K562 (cell line): ENCODE measurements at regions not wholly inside any gene's neighbourhood (a gene's known extent, or its start where the extent isn't known, plus 50 kb on each side); places are given as distances from the start of the nearest gene placed in this dataset.

ENCODE experiments used
- ATAC-seq: fragments of 200-7000 bp; cut with Tn5 transposase; 3 replicates; pipeline ENCODE4 v1.9.1; 2020; ENCODE audit warnings: moderate library complexity
- BruUV-seq: library from RNA; stranded (reverse); fragments of 400-500 nt; replicated peaks from 2 replicates; lab custom pipeline; 2021; lab: Mats Ljungman, UMichigan
- CTCF ChIA-PET: fragments of 300-600 bp; formaldehyde crosslinking; extraction: SDS; loops from one replicate; lab custom pipeline; 2021; ENCODE audit warnings: low intra/inter-chr PET ratio; lab: Yijun Ruan, JAX
- POLR2A ChIA-PET: fragments of 300-600, 350-650 bp; sonication (Branson Sonifier 250); formaldehyde crosslinking; extraction: SDS; loops from one replicate; lab custom pipeline; 2021; ENCODE audit warnings: antibody characterized with exemption, inconsistent platforms; lab: Yijun Ruan, JAX
- DNase-seq, 4 experiments: peaks; one replicate each; pipeline versions ENCODE4 v3.0.0 to v3.0.0-alpha.2; 2011 to 2018; ENCODE audit warnings: low spot score in 3 of 4, mixed read lengths in 3 of 4; ENCODE audit errors: extremely low read depth in 1 of 4
- FAIRE-seq: peaks from 2 replicates; lab custom pipeline; 2011; peaks lifted over from hg19 to GRCh38; lab: Jason Lieb, UNC
- H2AFZ ChIP-seq: 2 replicates; pipeline ENCODE4 v1.6.0; 2011; ENCODE audit warnings: low read depth, low read length, control low read depth, inconsistent platforms
- H3K27ac ChIP-seq: fragments of 200-600 bp; 3 replicates; pipeline ENCODE4 v1.8.0; 2011; ENCODE audit warnings: low read depth, mild to moderate bottlenecking, control low read depth, inconsistent platforms, low read length, moderate library complexity, mixed read lengths; ENCODE audit errors: extremely low read depth
- H3K27me3 ChIP-seq, 2 experiments: fragments of 300-600 bp in 1 of 2; 2 replicates in 1 of 2; 3 replicates in 1 of 2; pipeline versions ENCODE4 v1.6.0 to v1.8.0; 2011; ENCODE audit warnings: inconsistent platforms in 2 of 2, low read length in 2 of 2, mild to moderate bottlenecking in 1 of 2, mixed read lengths in 1 of 2, moderate library complexity in 1 of 2; ENCODE audit not compliant: control insufficient read depth in 2 of 2, insufficient read depth in 2 of 2
- H3K36me3 ChIP-seq: fragments of 300-600 bp; 3 replicates; pipeline ENCODE4 v1.8.0; 2011; ENCODE audit warnings: mild to moderate bottlenecking, low read length, inconsistent platforms; ENCODE audit not compliant: control insufficient read depth, insufficient read depth
- H3K4me1 ChIP-seq, 2 experiments: fragments of 200-600 bp in 1 of 2; replicated peaks in 1 of 2; 2 replicates in 1 of 2; 3 replicates in 1 of 2; pipeline versions ENCODE4 v1.5.1 to v1.8.0; 2011; ENCODE audit warnings: inconsistent platforms in 2 of 2, low read length in 2 of 2, mild to moderate bottlenecking in 1 of 2, mixed read lengths in 1 of 2, moderate library complexity in 1 of 2; ENCODE audit not compliant: control insufficient read depth in 2 of 2, insufficient read depth in 2 of 2
- H3K4me2 ChIP-seq: 2 replicates; pipeline ENCODE4 v1.6.1; 2011; ENCODE audit warnings: low read length, control low read depth, inconsistent platforms, mixed read lengths; ENCODE audit not compliant: insufficient read depth
- H3K4me3 ChIP-seq: fragments of 200-600 bp; sonication (generic), shearing (Covaris generic); 2 replicates; pipeline ENCODE4 v1.5.1; 2016; ENCODE audit warnings: control low read depth, inconsistent platforms
- H3K79me2 ChIP-seq: fragments of 200-600 bp; 3 replicates; pipeline ENCODE4 v1.8.0; 2011; ENCODE audit warnings: low read length, inconsistent platforms; ENCODE audit not compliant: control insufficient read depth, insufficient read depth
- H3K9ac ChIP-seq, 2 experiments: 2 replicates each; pipeline versions ENCODE4 v1.6.0 to v1.6.1; 2011; ENCODE audit warnings: low read depth in 2 of 2, low read length in 2 of 2, control low read depth in 1 of 2, inconsistent platforms in 1 of 2, mild to moderate bottlenecking in 1 of 2, mixed read lengths in 1 of 2; ENCODE audit not compliant: insufficient read depth in 1 of 2
- H3K9me1 ChIP-seq: one replicate; pipeline ENCODE4 v1.6.0; 2011; ENCODE audit warnings: inconsistent platforms, mild to moderate bottlenecking, low read length, moderate library complexity; ENCODE audit not compliant: control insufficient read depth, insufficient read depth
- H3K9me3 ChIP-seq: replicated peaks from 2 replicates; pipeline ENCODE4 v1.5.1; 2011; ENCODE audit warnings: low read depth, low read length, inconsistent platforms; ENCODE audit not compliant: control insufficient read depth, insufficient read depth
- H4K20me1 ChIP-seq: replicated peaks from 2 replicates; pipeline ENCODE4 v1.6.1; 2011; ENCODE audit warnings: low read length, inconsistent platforms, mixed read lengths; ENCODE audit not compliant: control insufficient read depth, insufficient read depth
- ARID1B ChIP-seq: fragments of 450-650 bp; IDR thresholded peaks from 2 replicates; pipeline ENCODE4 v1.6.1; 2016; ENCODE audit warnings: antibody characterized with exemption, mild to moderate bottlenecking, inconsistent platforms
- CBFA2T2 ChIP-seq: fragments of 450-650 bp; conservative IDR thresholded peaks from 2 replicates; pipeline ENCODE4 v1.6.1; 2017; ENCODE audit warnings: mild to moderate bottlenecking
- CHCHD3 ChIP-seq: fragments of 250-450 bp; sonication (Bioruptor Pico); IDR thresholded peaks from 2 replicates; pipeline ENCODE4 v2.1.2; 2022; ENCODE audit warnings: mild to moderate bottlenecking
- GTF2F1 ChIP-seq: IDR thresholded peaks from 2 replicates; pipeline ENCODE4 v1.6.1; 2011; ENCODE audit warnings: low read depth, low read length, improper control_type of control experiment
- HCFC1 ChIP-seq: IDR thresholded peaks from 2 replicates; pipeline ENCODE4 v1.6.1; 2012; ENCODE audit warnings: low read depth, low read length, improper control_type of control experiment
- HNRNPK ChIP-seq: fragments of 200-400 bp; formaldehyde crosslinking; IDR thresholded peaks from one replicate; pipeline ENCODE4 v1.6.1; 2018; ENCODE audit warnings: mild to moderate bottlenecking, low read depth, low read length; ENCODE audit not compliant: poor library complexity, severe bottlenecking
- ILF3 ChIP-seq: fragments of 450-650 bp; IDR thresholded peaks from 2 replicates; pipeline ENCODE4 v1.6.1; 2018; ENCODE audit warnings: antibody characterized with exemption, mild to moderate bottlenecking, moderate library complexity, borderline replicate concordance
- JUN ChIP-seq, 2 experiments: sonication (generic) in 1 of 2; formaldehyde crosslinking in 1 of 2; IDR thresholded peaks; 2 replicates each; pipeline versions ENCODE4 v1.6.1 to v1.8.0; 2012 to 2022; ENCODE audit warnings: borderline replicate concordance in 2 of 2, mild to moderate bottlenecking in 2 of 2, improper control_type of control experiment in 1 of 2, low read depth in 1 of 2, low read length in 1 of 2, missing genetic modification reagents in 1 of 2
- NELFE ChIP-seq: IDR thresholded peaks from 2 replicates; pipeline ENCODE4 v1.6.1; 2011; ENCODE audit warnings: mild to moderate bottlenecking; ENCODE audit not compliant: insufficient read depth, insufficient read length
- NFE2 ChIP-seq: IDR thresholded peaks from 2 replicates; pipeline ENCODE4 v1.6.1; 2014; ENCODE audit warnings: antibody characterized with exemption, low read depth
- RBM17 ChIP-seq: fragments of 200-400 bp; formaldehyde crosslinking; IDR thresholded peaks from 2 replicates; pipeline ENCODE4 v1.6.1; 2017; ENCODE audit warnings: low read depth, mild to moderate bottlenecking, low read length, borderline replicate concordance
- RERE ChIP-seq: sonication (generic); formaldehyde crosslinking; IDR thresholded peaks from 2 replicates; pipeline ENCODE4 v1.8.0; 2023; ENCODE audit warnings: missing genetic modification reagents, mild to moderate bottlenecking, borderline replicate concordance
- SNRNP70 ChIP-seq: fragments of 200-400 bp; formaldehyde crosslinking; optimal IDR thresholded peaks from 2 replicates; pipeline ENCODE3; 2017; ENCODE audit warnings: low read depth, low read length
- ZBTB9 ChIP-seq: fragments of 450-650 bp; formaldehyde crosslinking; IDR thresholded peaks from 2 replicates; pipeline ENCODE4 v1.4.0; 2020; ENCODE audit warnings: mild to moderate bottlenecking, moderate library complexity
- ZEB2 ChIP-seq: fragments of 450-650 bp; IDR thresholded peaks from 2 replicates; pipeline ENCODE4 v1.6.1; 2016
- ZNF785 ChIP-seq: fragments of 250-450 bp; sonication (Bioruptor Pico); IDR thresholded peaks from 2 replicates; pipeline ENCODE4 v1.4.0; 2020; ENCODE audit warnings: mild to moderate bottlenecking
- WGBS: fragments of 100-300 bp; shearing (Covaris generic); methylation state at CpG from one replicate; pipeline ENCODE4 v1.1.6; 2016; ENCODE audit warnings: low coverage, mixed read lengths; ENCODE audit not compliant: insufficient coverage; ENCODE audit errors: missing lambda C conversion rate; 5-methylcytosine and 5-hydroxymethylcytosine counted together
- in situ Hi-C: fragments of 300-500 bp; cut with MboI; formaldehyde crosslinking; loops from 4 replicates; pipeline ENCODE4 v1.15.0; 2018; ENCODE audit warnings: inconsistent platforms, mixed read lengths
- intact Hi-C: fragments of 100-400 bp; cut with micrococcal nuclease; formaldehyde crosslinking; loops from 2 replicates; pipeline ENCODE4 v1.14.2; 2022

DNA sequence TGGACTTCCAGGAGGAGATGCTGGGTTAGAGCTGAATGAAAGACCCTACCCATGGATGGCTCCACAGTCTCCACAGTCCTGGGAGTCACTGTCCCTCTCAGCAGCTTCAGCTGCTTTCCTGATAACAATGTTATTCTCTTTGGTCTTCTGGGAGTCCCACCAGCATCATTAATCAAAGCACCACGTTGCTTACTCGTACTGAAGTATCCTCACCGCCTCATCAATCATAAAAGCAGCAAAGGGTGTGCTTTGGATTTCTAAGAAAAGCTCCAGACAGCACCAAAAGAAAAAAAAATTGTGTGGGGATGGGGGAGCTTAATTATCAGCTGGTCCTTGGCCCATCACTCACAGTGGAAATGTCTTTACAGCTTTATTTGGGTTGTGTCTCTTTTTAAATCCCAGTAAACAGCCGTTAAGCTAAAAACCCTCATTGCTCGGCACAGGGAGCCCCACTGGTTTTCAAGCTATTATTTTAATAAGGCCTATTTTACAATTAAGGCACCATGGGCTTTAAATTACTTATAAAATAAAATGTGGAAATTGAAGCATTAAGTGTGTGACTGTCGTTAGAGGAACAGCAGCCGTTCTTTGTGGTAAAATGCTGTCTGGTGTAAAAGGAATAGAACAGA is 538.0 kb downstream of the EBF1 start (continued):
- no peak for TF ChIP-seq JUN (IDR thresholded peaks at IDR 0.05; ENCODE audit: borderline replicate concordance, low read depth, low read length)
- no peak for TF ChIP-seq JUN (CRISPR knock-in tag; IDR thresholded peaks at IDR 0.05; ENCODE audit: borderline replicate concordance)

GRCh38 chr5:158560170-158560569 is 539.5 kb downstream of the EBF1 start:
- no peaks in the 10 kb centered on the region for H3K4me1 ChIP-seq
- no peaks in the 10 kb centered on the region for H3K27me3 ChIP-seq
- no peak for DNase-seq
- in situ Hi-C loops, result no loop called here
- no peak overlapping the region for H3K4me3 ChIP-seq
- POLR2A ChIA-PET, result no interaction called here
- no peak overlapping the region for H2AFZ ChIP-seq
- intact Hi-C loops, result no loop called here
- no peaks in the 10 kb centered on the region for H3K9me3 ChIP-seq
- no peaks in the 10 kb centered on the region for H3K79me2 ChIP-seq
- H3K4me2 ChIP-seq, result no peak overlapping the region
- no peaks in the 10 kb centered on the region for H3K36me3 ChIP-seq
- ATAC-seq, result no peak
- H3K9ac ChIP-seq, result no peak overlapping the region
- H3K27ac ChIP-seq, result no peak overlapping the region
- no TSS peak for BruUV-seq
- no peaks in the 10 kb centered on the region for H4K20me1 ChIP-seq
- 0% methylated on average over 6 of the region's 6 CpGs for WGBS
- CTCF ChIA-PET, result no interaction called here
- no peaks in the 10 kb centered on the region for H3K9me1 ChIP-seq
- no peak for FAIRE-seq
- TF ChIP-seq RERE (CRISPR knock-in tag) (no peak), ZNF785 (CRISPR knock-in tag) (no peak), CBFA2T2 (no peak), RBM17 (no peak), HCFC1 (no peak), ZEB2 (no peak), NFE2 (no peak), SNRNP70 (no peak), GTF2F1 (no peak), ZBTB9 (CRISPR knock-in tag) (no peak), ILF3 (no peak), CHCHD3 (CRISPR knock-in tag) (no peak), NELFE (no peak), HNRNPK (no peak), ARID1B (no peak)
